Smooth muscle cell of the brain vasculature (primary cell): ENCODE measurements at regions not wholly inside any gene's neighbourhood (a gene's known extent, or its start where the extent isn't known, plus 50 kb on each side); places are given as distances from the start of the nearest gene placed in this dataset.
"Not testable (repeated sequence)": the region's sequence is repeated elsewhere in the genome, so short reads cannot be mapped to it uniquely, and the experiment has no call there.

Source experiments
- DNase-seq: peaks from one replicate; pipeline ENCODE4 v3.0.0-alpha.2; 2012; ENCODE audit warnings: low read depth, low spot score

DNA sequence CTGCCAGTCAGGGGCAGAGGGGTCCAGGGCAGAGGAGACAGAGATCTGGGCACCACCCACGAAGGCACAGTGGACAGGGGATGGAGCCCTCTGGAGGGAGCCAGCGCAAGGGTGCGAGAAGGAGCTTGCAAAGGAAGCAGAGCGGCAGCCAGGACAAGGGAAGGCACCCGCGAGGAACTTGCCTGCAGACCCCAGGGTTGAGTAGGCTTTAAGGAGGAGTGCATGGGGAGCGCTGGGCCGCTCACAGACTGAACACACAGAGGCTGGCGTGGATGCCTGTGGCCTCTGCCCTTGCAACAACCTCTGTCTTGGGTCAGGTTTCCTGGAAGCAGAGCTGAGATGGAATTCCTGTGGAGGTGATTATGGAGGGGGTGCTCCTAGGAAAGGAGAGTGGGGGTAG, 374.4 kb downstream of the CNTNAP3B start:
- DNase-seq, result not testable (repeated sequence)

DNA sequence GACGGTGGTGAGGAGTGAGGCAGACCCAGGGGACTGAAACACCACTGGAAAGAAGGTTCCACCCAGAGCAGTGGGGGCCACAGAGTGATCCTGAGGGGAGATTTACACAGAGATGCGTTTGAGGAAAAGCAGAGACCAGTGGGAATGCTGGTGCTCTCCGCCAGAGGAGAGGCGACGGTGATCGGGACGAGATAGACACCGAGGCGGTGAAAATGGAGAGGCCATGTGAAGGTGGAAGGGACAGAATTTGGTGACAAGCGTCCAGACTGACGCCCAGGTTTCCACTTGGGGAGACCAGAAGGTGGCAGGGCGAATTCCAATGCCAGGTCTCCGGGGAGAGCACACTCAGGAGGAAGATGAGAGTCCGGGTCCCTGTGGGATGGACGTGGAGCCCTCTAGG, 374.8 kb downstream of the CNTNAP3B start:
- not testable (repeated sequence) for DNase-seq

DNA sequence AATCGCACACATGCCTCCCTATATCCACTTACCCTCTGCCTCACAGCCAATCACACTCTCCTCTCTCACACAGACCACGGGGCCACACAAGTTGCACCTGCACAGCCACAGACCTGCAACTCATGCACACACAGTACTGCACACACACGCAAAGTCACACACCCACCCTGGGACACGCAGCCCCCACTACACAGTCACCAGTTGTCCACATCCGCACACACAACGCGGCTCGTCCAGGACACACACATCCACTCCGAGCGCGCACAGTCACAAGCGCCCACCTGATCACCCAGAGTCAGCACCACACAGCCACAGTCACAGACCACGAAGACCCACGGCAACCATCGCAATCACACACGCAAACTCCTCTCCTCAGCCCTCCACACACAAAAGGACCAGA, 387.3 kb downstream of the CNTNAP3B start:
- not testable (repeated sequence) for DNase-seq

DNA sequence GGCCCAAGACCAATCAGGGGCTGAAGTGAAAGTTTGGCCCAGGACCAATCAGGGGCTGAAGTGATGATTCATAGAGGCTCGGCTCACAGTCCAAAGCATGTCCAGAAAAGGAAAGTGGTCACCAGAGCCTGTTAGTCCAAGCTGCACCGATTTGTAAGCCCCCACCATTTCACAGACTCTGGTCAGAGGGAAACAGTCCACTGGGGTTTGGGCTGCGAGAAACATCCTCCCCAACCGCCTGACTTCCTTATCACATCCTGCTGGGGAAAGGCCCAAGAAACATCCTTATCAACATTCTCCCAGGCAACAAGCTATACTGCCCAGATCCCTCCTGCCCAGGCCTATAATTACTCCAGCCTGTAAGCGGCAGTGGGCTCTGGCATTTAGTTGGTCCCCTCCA, 388.1 kb downstream of the CNTNAP3B start:
- not testable (repeated sequence) for DNase-seq

DNA sequence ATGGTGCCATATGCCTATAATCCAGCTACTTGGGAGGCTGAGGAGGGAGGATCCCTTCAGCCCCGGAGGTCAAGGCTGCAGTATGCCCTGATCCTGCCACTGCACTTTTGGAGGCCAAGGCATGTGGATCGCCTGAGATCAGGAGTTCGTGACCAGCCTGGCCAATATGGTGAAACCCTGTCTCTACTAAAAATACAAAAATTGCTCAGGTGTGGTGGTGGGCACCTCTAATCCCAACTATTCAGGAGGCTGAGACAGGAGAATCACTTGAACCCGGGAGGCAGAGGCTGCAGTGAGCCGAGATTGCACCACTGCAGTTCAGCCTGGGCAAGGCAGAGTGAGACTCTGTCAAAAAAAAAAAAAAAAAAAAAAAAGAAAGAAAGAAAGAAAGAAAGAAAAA, 390.5 kb downstream of the CNTNAP3B start:
- not testable (repeated sequence) for DNase-seq

DNA sequence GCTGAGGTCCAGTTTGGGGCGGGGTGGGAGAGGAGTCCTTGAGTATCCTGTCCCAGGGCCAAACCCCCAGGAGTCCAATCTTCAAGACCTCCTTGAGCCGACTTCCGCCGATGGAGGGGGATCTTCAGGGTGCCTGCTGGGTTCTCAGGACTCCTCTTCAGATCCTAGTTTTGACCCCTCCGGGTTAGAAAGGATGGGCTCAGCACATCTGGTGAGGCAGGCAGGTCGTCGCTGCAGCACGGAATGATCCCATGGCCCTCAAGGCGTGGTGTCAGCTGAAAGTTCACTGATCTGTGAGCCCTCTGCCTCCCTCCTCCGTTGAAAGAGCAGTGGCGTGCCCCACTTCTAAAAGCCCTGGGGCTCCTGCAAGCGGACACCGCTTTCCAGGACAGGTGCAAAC, 430.0 kb downstream of the CNTNAP3B start:
- not testable (repeated sequence) for DNase-seq

DNA sequence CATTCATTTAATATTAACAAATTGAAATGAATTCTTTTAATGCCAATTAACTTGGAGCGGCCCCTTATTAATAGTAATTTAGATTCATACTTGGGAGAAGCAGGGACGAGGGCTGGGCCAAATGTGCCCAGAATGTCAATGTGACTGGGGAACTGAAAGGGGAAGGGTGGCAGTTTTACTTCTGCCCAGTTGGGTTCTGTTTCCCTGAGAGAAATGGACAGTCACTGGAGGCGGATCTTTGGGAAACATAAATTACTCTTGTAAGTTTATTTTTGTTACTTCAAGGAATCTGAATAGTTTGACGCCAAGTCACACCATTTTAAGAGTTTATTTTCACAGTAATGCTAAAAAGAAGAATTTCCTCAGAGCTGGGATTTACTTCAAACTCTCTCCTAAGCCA, 432.1 kb downstream of the CNTNAP3B start:
- DNase-seq, result not testable (repeated sequence)

DNA sequence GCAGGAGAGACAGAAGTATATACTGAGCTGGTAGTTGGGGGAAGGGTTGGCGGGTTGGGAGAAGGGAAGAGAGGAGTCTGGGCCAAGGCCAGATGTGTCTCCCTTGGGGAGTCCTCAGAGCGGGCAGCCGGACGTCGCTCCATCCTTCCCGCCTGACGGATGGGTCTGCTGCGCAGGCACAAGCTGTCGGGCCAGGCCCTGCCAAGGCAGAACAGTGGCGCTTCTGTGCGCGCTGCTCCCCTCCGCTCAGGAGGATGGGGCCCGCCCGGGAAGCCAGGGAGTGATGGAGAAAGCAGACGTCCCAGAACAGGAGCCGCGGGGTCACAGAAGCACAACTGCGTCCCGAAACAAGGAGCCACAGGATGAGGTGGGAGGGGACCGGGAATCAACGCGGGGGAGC, 449.9 kb downstream of the CNTNAP3B start:
- DNase-seq, result not testable (repeated sequence)

DNA sequence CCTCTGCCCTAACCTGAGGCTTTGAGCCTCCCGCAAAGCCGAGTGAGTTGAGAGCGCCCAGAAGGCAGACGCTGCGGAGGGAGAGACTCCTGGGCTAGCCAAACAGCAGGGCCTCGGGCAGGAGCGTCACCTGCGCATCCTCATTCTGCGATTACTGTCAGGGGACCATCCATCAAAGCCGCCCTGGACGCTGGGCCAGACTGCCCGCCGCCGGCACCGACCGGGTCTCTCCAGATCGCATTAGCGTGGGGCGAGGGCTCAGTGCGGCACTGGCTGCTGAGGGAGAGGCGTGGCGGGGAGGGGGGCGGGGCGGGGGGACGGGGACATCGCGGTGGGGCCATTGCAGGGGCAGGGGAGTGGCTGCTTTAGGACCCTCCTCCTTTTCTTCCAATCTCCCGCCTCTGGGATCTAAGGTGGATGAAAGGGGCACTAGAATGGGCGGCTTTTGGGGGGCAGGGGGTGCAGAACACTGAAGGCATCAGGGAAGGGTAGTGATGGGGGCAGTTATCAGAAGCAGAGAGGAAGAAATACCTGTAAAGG, 465.7 kb downstream of the CNTNAP3B start:
- not testable (repeated sequence) for DNase-seq

DNA sequence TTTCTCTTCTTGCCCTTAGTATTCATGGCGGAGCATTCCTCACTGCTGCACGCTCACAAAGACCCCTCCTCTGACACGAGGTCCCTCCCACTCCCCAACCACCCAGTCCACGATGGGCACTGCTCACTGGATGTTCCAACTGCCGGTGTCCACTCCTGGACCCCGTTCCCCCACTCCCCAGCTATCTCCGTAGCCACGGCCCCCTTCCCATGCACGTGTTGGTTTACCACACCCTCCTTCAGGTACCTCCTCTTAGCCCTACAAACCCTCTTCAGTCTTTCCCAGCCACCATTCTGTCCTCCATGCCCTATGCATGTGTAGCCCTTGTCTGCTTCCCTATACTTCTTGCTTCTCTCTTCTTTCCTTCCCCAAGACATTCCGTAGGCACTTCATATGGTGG, 469.6 kb upstream of the ZNG1F start:
- DNase-seq, result not testable (repeated sequence)

DNA sequence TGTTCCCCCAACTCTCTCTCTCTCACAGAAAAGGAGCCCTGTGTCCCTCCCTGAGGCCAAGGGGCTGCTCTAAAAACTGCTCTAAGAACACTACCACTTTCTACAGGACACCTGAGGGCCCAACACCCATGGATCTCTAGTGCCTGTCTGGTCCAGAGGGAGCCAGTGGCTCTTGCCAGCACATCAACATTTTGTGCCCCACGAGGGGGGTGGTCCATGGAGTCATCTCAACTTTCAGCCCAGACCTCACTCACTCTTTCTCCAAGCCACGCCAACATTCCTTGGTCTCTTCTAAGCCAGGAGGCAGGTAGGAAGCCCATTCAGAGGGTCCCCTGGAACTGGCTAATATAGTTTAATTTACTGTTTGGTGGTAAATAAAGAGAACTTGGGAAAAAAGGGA, 469.0 kb upstream of the ZNG1F start:
- not testable (repeated sequence) for DNase-seq

DNA sequence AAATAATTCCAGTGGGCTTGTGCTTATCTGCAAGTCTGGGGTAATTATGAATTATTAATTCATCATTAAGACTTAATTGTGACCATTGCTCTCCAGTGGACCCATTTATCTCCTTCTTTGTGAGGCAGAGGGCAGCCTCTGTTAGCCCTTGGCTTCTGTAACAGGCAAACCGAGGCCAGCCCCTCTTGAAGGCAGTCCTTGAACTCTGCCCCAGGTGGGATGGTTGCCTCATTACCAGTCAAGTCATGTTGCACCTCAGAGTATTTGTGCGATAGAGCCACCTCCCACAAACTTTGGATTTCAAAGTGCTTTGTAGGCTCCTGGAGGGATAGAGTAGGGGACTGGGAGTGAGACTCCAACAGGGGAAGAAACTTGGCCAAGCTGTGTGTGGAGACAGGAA, 468.0 kb upstream of the ZNG1F start:
- not testable (repeated sequence) for DNase-seq

DNA sequence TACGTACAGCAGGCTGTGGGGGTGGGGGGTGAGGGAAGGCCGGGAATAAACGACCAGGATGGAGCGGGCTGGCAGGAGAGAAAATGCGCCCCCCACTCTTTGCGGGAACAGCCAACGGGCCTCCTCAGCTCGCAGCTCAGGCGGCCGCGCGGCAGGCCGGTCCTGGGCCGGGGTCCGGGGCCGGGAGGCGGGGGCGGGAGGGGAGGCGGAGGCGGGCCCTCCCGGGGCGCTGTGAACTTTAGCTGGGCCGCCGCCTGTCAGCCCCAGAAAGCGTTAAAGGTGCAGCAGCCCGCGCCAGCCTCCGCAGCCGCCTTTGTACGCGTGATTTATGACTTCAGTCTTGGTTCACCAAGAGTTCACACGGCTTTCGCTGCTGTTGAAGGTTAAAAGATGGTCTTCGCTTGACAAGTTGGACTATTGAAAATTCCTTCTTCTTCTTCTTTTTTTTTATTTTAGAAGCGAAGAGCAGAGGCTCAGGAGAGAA, 466.0 kb upstream of the ZNG1F start:
- DNase-seq, result not testable (repeated sequence)

DNA sequence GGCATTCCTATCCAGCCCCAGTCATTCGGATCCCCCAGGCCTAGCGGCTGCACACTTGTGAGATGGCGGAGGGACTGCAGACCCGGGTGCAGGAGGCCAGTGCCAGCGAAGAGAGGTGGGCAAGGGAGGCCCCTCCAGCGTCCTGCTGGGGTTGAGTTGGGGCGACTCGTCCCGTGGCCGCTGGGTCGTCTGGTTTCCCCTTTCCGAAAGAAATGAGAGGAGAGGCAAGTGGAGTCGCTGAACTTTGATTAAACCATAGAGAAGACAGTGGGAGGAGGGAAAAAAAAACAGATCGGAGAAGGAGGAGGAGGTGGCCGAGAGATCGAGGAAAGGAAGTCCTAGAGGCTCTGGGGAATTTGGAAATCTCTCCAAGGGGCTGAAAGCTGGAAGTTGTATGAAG, 465.2 kb upstream of the ZNG1F start:
- not testable (repeated sequence) for DNase-seq

DNA sequence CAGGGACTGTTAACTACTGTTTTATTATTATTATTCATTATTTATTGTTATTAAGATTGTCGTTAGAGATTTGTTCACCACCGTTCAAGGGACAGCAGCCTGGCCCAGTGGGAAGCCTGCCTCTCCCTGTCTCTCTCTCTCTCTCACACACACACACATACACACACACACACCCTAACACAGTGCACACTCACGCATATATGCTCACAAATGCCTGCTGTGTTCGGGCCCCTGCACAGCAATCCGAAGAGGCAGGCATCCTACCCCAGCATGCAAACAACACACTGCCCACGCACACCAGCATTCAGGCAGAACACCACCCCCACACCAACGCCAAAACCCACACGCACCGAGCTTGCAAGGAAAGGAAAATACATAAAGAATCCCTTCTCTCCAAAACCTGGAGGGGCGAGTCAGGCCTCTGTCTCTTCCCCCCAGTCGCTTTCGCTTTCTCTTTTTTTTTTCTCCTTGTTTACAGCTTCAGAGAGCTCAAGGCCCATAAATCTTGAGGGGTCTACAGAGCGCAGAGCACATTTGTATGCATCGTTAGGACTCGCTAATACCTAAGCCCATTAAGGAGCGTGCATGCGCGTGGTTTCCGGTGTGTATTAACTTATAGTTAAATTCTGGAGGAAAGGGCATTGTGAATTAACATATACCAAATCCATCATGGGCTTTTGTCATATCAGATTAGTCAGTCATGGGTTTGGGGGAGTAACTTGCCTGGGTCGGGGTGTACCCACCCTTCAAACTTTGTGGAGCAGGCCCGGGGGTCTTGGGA, 464.6 kb upstream of the ZNG1F start:
- DNase-seq, result not testable (repeated sequence)

DNA sequence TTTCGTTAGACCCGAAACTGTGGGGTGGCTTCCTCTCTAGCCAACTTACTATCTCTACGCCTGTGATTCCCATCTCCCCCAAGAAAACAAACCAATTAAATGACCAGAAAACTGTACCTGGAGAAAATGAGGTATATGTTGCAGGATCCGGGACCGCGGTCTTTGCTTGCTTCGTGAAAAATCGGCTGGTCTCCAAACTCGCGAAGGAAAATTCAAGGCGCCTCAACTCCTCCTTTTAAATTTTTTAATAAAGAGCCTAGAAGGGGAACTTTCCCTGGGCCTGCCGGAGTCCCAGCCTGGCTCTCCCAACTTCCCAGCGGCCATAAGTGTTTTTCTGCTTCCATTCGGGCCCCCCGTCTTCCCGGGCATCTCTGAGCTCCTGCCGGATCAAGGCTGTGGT, 463.7 kb upstream of the ZNG1F start:
- DNase-seq, result not testable (repeated sequence)

DNA sequence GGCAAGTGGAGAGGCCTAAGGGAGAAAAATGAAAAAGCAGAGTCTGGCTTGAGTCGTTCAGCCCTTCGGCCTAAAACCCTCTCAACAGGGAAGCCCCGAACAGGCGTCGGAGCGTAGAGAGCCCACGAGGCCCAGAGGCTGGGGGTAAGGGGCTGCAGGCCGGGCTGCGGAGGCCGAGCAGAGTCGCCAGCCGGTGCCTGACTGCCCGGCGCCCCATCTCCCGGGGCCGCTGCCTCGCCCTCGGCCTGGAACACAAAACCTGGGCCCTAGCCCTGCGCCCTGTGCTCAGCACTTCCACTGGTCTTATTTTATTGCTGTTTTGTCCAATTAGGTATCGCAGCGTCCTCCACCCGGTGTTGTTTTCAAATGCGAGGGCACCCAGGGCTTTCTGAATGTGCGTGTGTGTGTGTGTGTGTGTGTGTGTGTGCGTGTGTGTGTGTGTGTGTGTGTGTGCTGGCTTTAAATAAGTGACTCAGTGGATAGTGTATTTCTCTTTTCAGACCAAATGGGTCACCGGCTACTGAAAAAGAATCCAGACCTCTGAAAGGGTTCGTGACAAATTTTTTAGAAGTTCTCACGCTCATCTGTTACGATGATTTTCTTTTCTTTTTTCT, 463.1 kb upstream of the ZNG1F start:
- DNase-seq, result not testable (repeated sequence)

DNA sequence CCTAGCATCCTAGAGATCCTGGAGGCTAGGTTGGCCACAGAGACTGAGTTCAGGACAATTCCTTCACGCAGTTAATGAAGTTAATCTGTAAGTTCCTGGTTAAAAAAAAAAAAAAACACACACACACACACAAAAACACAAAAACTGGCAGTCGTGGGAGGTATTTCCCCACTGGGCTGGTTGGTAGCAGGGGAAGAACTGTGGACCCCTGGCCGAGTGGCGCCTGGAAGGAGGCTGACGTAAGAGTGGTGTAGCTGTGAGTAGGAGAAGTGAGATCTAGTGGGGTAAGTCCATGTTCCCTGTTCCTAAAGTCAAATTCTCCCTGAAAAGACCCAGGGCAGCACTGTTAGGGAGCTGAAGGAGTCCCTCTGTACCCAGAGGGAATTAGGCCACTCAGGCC, 461.0 kb upstream of the ZNG1F start:
- not testable (repeated sequence) for DNase-seq

DNA sequence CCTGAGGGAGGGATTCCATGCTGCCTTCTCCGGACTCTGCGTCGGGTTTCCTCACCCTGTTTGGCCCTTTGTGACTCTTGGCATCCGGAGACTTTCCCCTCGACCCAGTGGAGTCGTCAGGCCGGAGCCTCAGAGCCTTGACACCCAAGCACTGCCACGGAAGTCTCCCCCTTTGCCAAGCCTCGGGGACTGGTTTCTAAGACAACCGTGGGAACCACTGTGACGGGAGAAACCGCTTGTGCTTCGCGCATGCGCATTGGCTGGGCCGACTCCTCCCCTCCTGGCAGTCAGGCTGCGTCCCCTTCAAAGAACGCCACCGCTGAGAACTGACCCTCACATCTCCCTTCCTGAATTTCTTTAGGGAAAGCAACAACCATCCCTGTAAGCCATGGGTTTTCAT, 459.4 kb upstream of the ZNG1F start:
- DNase-seq, result not testable (repeated sequence)

DNA sequence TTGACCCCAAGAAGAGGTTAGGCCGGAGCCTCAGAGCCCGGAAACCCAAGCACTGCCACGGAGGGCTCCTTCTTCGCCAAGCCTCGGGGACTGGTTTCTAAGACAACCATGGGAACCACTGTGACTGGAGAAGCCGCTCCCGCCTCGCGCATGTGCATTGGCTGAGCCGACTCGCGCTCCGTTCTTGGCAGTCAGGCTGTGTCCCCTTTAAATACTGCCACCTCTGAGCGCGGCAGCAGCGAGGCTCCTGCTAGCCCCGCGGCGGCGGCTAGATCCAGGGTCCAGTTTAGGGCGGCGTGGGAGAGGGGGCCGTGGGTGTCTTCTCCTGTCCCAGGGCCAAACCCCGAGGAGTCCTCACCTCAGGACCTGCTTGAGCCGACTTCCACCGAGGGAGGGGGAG, 457.1 kb upstream of the ZNG1F start:
- not testable (repeated sequence) for DNase-seq

DNA sequence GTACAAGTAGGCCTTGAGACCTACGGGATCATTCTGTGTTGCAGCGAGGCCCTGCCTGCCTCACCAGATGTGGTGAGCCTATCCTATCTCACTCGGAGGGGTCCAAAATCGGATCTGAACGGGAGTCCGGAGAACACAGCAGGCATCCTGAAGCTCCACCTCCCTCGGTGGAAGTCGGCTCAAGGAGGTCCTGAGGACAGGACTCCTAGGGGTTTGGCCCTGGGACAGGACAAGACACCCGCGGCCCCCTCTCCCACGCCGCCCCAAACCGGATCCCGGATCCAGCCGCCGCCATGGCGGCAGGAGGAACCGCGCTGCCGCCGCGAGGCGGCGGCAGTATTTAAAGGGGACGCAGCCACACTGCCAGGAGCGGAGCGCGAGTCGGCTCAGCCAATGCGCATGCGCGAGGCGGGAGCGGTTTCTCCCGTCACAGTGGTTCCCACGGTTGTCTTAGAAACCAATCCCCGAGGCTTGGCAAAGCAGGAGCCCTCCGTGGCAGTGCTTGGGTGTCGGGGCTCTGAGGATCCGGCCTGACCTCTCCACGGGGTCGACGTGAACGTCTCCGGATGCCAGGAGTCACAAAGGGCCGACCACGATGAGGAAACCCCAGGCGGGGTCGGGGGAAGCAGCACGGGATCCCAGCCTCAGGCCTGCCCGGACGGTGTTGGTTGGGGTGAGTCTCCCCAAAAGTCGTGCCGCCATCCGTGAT, 454.6 kb upstream of the ZNG1F start:
- peak; percentile 46 for DNase-seq

DNA sequence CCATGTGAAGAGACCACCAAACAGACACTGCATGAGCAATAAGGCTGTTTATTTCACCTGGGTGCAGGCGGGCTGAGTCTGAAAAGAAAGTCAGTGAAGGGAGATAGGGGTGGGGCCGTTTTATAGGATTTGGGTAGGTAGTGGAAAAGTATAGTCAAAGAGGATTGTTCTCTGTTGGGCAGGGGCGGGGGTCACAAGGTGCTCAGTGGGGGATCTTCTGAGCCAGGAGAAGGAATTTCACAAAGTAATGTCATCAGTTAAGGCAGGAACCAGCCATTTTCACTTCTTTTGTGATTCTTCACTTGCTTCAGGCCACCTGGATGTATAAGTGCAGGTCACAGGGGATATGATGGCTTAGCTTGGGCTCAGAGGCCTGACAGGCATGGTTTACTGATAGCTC, 444.6 kb upstream of the ZNG1F start:
- DNase-seq, result not testable (repeated sequence)
